ENCODE measurements at regions not wholly inside any gene's neighbourhood (a gene's known extent, or its start where the extent isn't known, plus 50 kb on each side); places are given as distances from the start of the nearest gene placed in this dataset.

- DNase-seq, result no peak
Observed at GRCh38 chr2:171225302-171225980, 64.7 kb upstream of the TLK1 start.

GRCh38 chr2:171217330-171217729, 56.6 kb upstream of the TLK1 start:
- no peak for DNase-seq

GRCh38 chr2:171216631-171217030, 55.9 kb upstream of the TLK1 start:
- no peak for DNase-seq

GRCh38 chr2:171214093-171214492, 53.4 kb upstream of the TLK1 start:
- DNase-seq, result no peak

- DNase-seq, result peak; percentile 9 to 51
Observed at GRCh38 chr2:171210864-171211431, 50.3 kb upstream of the TLK1 start.
